ENCODE measurements at regions not wholly inside any gene's neighbourhood (a gene's known extent, or its start where the extent isn't known, plus 50 kb on each side); places are given as distances from the start of the nearest gene placed in this dataset.
"Not testable (repeated sequence)": the region's sequence is repeated elsewhere in the genome, so short reads cannot be mapped to it uniquely, and the experiment has no call there.

- no peak for DNase-seq (ENCODE audit: extremely low read depth, low read depth)
Observed at GRCh38 chr12:107513636-107514400, 171.8 kb upstream of the PWP1 start.

- no peak for DNase-seq (ENCODE audit: extremely low read depth, low read depth)
Observed at GRCh38 chr12:107514887-107515445, 170.6 kb upstream of the PWP1 start.

- no peak for DNase-seq (ENCODE audit: extremely low read depth, low read depth)
Observed at GRCh38 chr12:107515446-107515958, 170.1 kb upstream of the PWP1 start.

- DNase-seq (ENCODE audit: extremely low read depth, low read depth), result not testable (repeated sequence)
Observed at GRCh38 chr12:107517816-107518215, 167.8 kb upstream of the PWP1 start.

DNA sequence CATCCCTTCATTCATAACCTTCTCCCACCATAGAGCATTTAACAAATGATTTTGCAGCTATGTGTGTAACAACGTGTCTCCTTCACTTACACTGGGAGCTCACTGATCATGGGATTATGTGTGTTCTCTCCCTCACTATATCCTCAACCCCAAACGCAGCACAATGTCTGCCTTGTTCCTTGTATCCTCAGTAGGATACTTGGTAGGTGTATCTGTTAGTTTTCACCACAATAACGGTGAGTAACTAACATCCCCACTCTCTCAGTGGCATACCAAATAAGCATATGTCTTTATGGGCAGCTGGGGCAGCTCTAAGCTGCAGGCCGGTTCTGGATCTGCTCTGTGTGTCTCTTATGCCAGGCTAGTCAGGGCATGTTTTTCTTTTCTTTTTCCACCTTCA is 166.7 kb upstream of the PWP1 start:
- no peak for DNase-seq (ENCODE audit: extremely low read depth, low read depth)

- DNase-seq (ENCODE audit: extremely low read depth, low read depth), result no peak
Observed at GRCh38 chr12:107519906-107520859, 165.4 kb upstream of the PWP1 start.

DNA sequence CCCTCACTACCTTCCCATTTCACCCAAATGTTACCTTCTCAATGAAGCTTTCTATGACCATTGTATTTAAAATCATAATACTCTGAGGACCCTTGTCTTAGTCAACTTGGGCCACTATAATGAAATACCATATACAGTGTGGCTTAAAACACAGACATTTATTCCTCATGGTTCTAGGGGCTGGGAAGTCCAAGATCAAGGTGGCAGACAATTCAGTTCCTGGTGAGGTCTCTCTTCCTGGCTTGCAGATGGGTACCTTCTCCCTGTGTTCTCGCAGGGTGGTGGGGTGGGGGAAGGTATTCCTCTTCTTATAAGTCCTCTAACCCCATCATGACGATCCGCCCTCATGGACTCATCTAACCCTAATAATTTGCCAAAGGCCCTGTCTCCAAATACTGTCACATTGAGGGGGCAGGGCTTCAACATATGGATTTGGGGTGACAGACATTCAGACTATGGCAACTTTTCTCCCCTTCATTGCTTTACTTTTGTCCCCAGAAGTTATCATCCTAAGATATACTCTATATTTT is 163.7 kb upstream of the PWP1 start:
- no peak for DNase-seq (ENCODE audit: extremely low read depth, low read depth)

DNA sequence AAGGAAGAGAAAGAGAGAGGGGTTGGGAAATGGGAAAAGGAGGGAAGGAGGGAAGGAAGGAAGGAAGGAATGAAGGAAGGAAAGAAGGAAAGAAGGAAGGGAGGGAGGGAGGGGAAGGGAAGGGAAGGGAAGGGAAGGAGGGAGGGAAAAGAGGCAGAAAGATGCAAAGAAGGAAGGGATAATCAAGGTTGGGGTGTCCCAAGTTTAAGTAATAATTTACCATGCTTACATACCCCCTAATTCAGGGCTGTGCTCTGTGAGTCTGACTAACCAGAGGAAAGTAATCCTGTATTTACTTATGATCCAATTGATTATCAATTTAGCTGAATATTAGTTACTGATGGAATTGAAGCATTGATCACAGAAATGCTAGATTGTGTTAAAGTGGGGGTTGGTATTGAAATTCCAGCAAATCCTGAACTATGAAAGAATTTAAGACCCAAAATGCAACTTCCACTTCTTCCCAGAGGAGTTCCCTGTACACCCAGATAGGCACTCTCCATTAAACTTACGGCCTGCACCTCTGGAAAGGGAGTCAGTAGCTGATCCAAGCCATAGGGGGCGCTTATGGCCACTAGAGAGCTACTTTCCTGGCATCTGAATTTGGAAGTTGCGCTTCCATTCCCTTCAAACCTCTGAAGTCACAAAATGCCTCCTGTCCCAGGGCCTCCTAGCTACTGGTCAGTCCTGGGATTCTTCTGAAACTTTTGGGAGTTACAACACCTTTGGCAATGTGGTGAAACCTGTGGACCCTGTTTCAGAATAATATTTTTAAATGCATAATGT is 162.7 kb upstream of the PWP1 start:
- DNase-seq (ENCODE audit: extremely low read depth, low read depth), result no peak

GRCh38 chr12:107523775-107524535 is 161.6 kb upstream of the PWP1 start:
- no peak for DNase-seq (ENCODE audit: extremely low read depth, low read depth)

DNA sequence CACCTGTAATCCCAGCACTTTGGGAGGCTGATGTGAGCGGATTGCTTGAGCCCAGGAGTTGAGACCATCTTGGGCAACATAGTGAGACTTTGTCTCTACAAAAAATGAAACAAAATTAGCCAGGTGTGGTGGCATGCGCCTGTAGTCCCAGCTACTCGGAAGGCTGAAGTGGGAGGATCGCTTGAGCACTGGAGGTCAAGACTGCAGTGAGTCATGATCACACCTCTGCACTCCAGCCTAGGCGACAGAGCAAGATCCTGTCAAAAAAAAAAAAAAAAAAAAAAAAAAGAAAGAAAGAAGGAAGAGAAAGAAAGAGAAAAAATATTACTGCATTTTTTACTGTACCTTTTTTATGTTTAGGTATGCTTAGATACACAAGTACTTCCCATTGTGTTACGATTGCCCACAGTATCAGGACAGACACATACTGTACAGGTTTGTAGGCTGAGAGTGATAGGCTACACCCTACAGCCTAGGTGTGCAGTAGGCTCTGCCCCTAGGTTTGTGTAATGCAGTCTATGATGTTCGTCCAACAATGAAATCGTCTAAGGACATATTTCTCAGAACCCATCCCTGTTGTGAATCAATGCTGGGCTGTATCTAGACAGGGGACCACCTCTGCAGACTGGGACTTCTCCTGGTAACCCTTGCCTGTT is 160.4 kb upstream of the PWP1 start:
- no peak for DNase-seq (ENCODE audit: extremely low read depth, low read depth)

GRCh38 chr12:107525719-107526554 is 159.7 kb upstream of the PWP1 start:
- no peak for DNase-seq (ENCODE audit: extremely low read depth, low read depth)

- DNase-seq (ENCODE audit: extremely low read depth, low read depth), result no peak
Observed at GRCh38 chr12:107526555-107527180, 158.9 kb upstream of the PWP1 start.

GRCh38 chr12:107528731-107529365 is 156.8 kb upstream of the PWP1 start:
- no peak for DNase-seq (ENCODE audit: extremely low read depth, low read depth)

DNA sequence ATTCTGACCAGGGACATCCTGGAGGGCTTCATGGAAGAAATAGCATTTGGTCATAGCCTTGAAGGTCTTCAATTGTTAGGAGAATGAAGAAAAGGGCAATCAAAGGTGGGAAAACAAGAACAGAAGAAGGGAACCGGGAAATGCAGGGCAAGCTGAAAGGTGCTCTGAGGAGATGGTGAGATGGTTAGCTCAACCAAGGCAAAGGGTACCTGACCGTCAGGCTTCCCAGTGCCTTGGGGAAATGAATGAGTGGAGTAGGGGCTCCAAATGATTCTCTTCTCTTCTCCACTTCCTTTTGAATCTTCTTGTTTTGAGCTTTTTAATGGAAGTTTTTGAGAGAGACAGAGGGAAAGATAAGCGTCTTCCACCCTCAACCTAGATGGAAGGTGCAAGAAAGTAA is 155.6 kb upstream of the PWP1 start:
- no peak for DNase-seq (ENCODE audit: extremely low read depth, low read depth)

- DNase-seq (ENCODE audit: extremely low read depth, low read depth), result no peak
Observed at GRCh38 chr12:107530701-107531100, 154.9 kb upstream of the PWP1 start.

DNA sequence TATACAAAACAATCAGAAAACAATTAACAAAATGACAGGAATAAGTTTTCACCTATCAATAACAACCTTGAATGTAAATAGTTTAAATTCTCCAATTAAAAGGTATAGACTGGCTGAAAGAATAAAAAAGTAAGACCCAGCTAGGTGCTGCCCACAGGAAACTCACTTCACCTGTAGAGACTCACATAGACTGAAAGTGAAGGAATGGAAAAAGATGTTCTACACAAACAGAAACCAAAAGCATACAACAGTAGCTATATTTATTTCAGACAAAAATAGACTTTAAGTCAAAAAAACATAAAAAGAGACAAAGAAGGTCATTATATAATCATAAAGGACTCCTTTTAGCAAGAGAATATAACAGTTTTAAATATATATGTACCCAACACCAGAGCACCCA is 152.4 kb upstream of the PWP1 start:
- no peak for DNase-seq (ENCODE audit: extremely low read depth, low read depth)

DNA sequence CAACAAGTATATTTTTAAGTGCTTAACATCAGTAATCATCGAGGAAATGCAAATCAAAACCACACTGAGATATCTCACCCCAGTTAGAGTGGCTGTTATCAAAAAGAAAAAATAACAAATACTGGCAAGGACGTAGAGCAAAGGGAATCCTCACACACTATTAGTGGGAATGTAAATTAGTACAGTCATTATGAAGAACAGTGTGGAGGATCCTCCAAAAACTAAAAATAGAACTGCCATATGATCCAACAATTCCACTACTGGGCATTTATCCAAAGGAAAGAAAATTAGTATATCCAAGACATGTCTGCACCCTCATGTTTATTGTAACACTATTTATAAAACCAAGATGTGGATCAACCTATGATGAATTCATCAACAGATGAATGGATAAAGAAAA is 149.0 kb upstream of the PWP1 start:
- no peak for DNase-seq (ENCODE audit: extremely low read depth, low read depth)
